Liver (tissue), 8 donors: ENCODE measurements at regions not wholly inside any gene's neighbourhood (a gene's known extent, or its start where the extent isn't known, plus 50 kb on each side); places are given as distances from the start of the nearest gene placed in this dataset.

Source experiments
- DNase-seq: peaks from one replicate; pipeline ENCODE4 v3.0.0-alpha.2; 2017; ENCODE audit warnings: low spot score
- H3K27ac ChIP-seq, 2 donors: one replicate each; pipeline ENCODE4 v1.7.0; 2013; ENCODE audit warnings: inconsistent platforms in 2 of 2, low read length in 2 of 2, control low read depth in 1 of 2, low read depth in 1 of 2, mild to moderate bottlenecking in 1 of 2
- H3K27me3 ChIP-seq, 4 donors: one replicate each; pipeline versions ENCODE4 v1.6.1 to v1.7.0; 2013; ENCODE audit warnings: low read length in 3 of 4, inconsistent platforms in 1 of 4, mild to moderate bottlenecking in 1 of 4, moderate library complexity in 1 of 4; ENCODE audit not compliant: control insufficient read depth in 4 of 4, insufficient read depth in 4 of 4
- H3K36me3 ChIP-seq, 4 donors: one replicate each; pipeline versions ENCODE4 v1.6.1 to v1.7.0; 2013; ENCODE audit warnings: low read length in 3 of 4, mild to moderate bottlenecking in 3 of 4, low read depth in 1 of 4, moderate library complexity in 1 of 4; ENCODE audit not compliant: control insufficient read depth in 4 of 4, insufficient read depth in 3 of 4
- H3K4me1 ChIP-seq, 4 donors: one replicate each; pipeline versions ENCODE4 v1.6.1 to v1.7.0; 2013; ENCODE audit warnings: low read length in 3 of 4, mild to moderate bottlenecking in 3 of 4, moderate library complexity in 1 of 4; ENCODE audit not compliant: control insufficient read depth in 4 of 4, insufficient read depth in 4 of 4
- H3K4me3 ChIP-seq, 3 donors: one replicate each; pipeline versions ENCODE4 v1.6.1 to v1.7.0; 2013; ENCODE audit warnings: low read length in 3 of 3, control low read depth in 1 of 3, low read depth in 1 of 3, mild to moderate bottlenecking in 1 of 3
- H3K9ac ChIP-seq, 2 donors: one replicate each; pipeline ENCODE4 v1.7.0; 2013; ENCODE audit warnings: low read length in 2 of 2, mild to moderate bottlenecking in 2 of 2, moderate library complexity in 2 of 2, control low read depth in 1 of 2, low read depth in 1 of 2
- H3K9me3 ChIP-seq, 4 donors: one replicate each; pipeline versions ENCODE4 v1.6.1 to v1.7.0; 2013; ENCODE audit warnings: low read length in 3 of 4; ENCODE audit not compliant: control insufficient read depth in 4 of 4
- ATF3 ChIP-seq: IDR thresholded peaks from 2 replicates; pipeline ENCODE4 v1.6.1; 2016; ENCODE audit warnings: antibody characterized with exemption
- EGR1 ChIP-seq, 2 donors: IDR thresholded peaks; 2 replicates each; pipeline ENCODE4 v1.6.1; 2016 to 2018; ENCODE audit warnings: antibody characterized with exemption in 2 of 2, low read depth in 2 of 2
- FOXA1 ChIP-seq: IDR thresholded peaks from 2 replicates; pipeline ENCODE4 v1.6.1; 2016; ENCODE audit warnings: antibody characterized with exemption
- FOXA2 ChIP-seq: IDR thresholded peaks from 2 replicates; pipeline ENCODE4 v1.6.1; 2016; ENCODE audit warnings: antibody characterized with exemption
- GABPA ChIP-seq, 2 donors: IDR thresholded peaks in 1 of 2; conservative IDR thresholded peaks in 1 of 2; 2 replicates each; pipeline ENCODE4 v1.6.1; 2016; ENCODE audit warnings: antibody characterized with exemption in 2 of 2, mild to moderate bottlenecking in 1 of 2, moderate library complexity in 1 of 2
- HNF4A ChIP-seq, 2 donors: conservative IDR thresholded peaks; 2 replicates each; pipeline ENCODE4 v1.6.1; 2016; ENCODE audit warnings: antibody characterized with exemption in 2 of 2, mild to moderate bottlenecking in 2 of 2
- HNF4G ChIP-seq: IDR thresholded peaks from 2 replicates; pipeline ENCODE4 v1.6.1; 2016; ENCODE audit warnings: antibody characterized with exemption
- JUND ChIP-seq, 2 donors: IDR thresholded peaks; 2 replicates each; pipeline ENCODE4 v1.6.1; 2016; ENCODE audit warnings: antibody characterized with exemption in 2 of 2
- MAX ChIP-seq: IDR thresholded peaks from 2 replicates; pipeline ENCODE4 v1.6.1; 2016; ENCODE audit warnings: antibody characterized with exemption
- NR2F2 ChIP-seq: IDR thresholded peaks from 2 replicates; pipeline ENCODE4 v1.6.1; 2016; ENCODE audit warnings: antibody characterized with exemption
- RAD21 ChIP-seq, 2 donors: IDR thresholded peaks; 2 replicates each; pipeline ENCODE4 v1.6.1; 2016; ENCODE audit warnings: antibody characterized with exemption in 2 of 2, mild to moderate bottlenecking in 2 of 2
- RXRA ChIP-seq, 2 donors: IDR thresholded peaks; 2 replicates each; pipeline ENCODE4 v1.6.1; 2017 to 2018; ENCODE audit warnings: antibody characterized with exemption in 2 of 2, mild to moderate bottlenecking in 1 of 2
- SP1 ChIP-seq: IDR thresholded peaks from 2 replicates; pipeline ENCODE4 v1.6.1; 2018; ENCODE audit warnings: antibody characterized with exemption, mild to moderate bottlenecking
- TAF1 ChIP-seq: conservative IDR thresholded peaks from 2 replicates; pipeline ENCODE4 v1.6.1; 2016; ENCODE audit warnings: antibody characterized with exemption, mild to moderate bottlenecking
- YY1 ChIP-seq: IDR thresholded peaks from 2 replicates; pipeline ENCODE4 v1.6.1; 2016; ENCODE audit warnings: antibody characterized with exemption, mild to moderate bottlenecking
- ZBTB33 ChIP-seq: IDR thresholded peaks from 2 replicates; pipeline ENCODE4 v1.6.1; 2016; ENCODE audit warnings: antibody characterized with exemption
- WGBS: extraction: QIAGEN DNeasy Blood & Tissue Kit; methylation state at CpG from one replicate; pipeline ENCODE4 v1.1.7; 2013; 5-methylcytosine and 5-hydroxymethylcytosine counted together
- TF ChIP-seq, protein P1 (sequence below): IDR thresholded peaks from 2 replicates; pipeline ENCODE4 v1.6.1; 2016; ENCODE audit warnings: antibody characterized with exemption, mild to moderate bottlenecking
- TF ChIP-seq, protein P2 (sequence below): fragments of 150-350 bp; IDR thresholded peaks from 2 replicates; pipeline ENCODE4 v1.5.1; 2017; ENCODE audit warnings: improper control_type of control experiment, low read depth, low read length; ENCODE audit not compliant: missing input control
- donor health status: healthy.
- donor health status: healthy.
- donor health status: healthy.
- donor health status: healthy.
- donor health status: healthy.

- no peaks in the 10 kb centered on the region for H3K4me1 ChIP-seq
- 10% methylated on average over 1 of the region's 1 CpG for WGBS
Measured at GRCh38 chr7:124681946-124682345, 83.6 kb downstream of the GPR37 start.

GRCh38 chr7:124680304-124680703 is 85.3 kb downstream of the GPR37 start:
- Histone ChIP-seq H3K36me3 (no peaks in the 10 kb centered on the region), H3K9ac (no peak overlapping the region)

More at GRCh38 chr7:124681946-124682345, 83.6 kb downstream of the GPR37 start:
- no peak overlapping the region for H3K27ac ChIP-seq
- no peak overlapping the region for H3K9ac ChIP-seq
- H3K27me3 ChIP-seq = no peaks in the 10 kb centered on the region
- H3K4me3 ChIP-seq = no peak overlapping the region
- TF ChIP-seq NR2F2 (no peak), HNF4G (no peak), SP1 (no peak), YY1 (no peak), FOXA1 (no peak), RAD21 (IDR thresholded peaks at IDR 0.05) (no peak), EGR1 (IDR thresholded peaks at IDR 0.05; ENCODE audit: low read depth in 2 of 2) (no peak), FOXA2 (no peak), MAX (no peak), HNF4A (conservative IDR thresholded peaks at IDR 0.05) (no peak), TAF1 (no peak)
- TF ChIP-seq, protein P1, sequence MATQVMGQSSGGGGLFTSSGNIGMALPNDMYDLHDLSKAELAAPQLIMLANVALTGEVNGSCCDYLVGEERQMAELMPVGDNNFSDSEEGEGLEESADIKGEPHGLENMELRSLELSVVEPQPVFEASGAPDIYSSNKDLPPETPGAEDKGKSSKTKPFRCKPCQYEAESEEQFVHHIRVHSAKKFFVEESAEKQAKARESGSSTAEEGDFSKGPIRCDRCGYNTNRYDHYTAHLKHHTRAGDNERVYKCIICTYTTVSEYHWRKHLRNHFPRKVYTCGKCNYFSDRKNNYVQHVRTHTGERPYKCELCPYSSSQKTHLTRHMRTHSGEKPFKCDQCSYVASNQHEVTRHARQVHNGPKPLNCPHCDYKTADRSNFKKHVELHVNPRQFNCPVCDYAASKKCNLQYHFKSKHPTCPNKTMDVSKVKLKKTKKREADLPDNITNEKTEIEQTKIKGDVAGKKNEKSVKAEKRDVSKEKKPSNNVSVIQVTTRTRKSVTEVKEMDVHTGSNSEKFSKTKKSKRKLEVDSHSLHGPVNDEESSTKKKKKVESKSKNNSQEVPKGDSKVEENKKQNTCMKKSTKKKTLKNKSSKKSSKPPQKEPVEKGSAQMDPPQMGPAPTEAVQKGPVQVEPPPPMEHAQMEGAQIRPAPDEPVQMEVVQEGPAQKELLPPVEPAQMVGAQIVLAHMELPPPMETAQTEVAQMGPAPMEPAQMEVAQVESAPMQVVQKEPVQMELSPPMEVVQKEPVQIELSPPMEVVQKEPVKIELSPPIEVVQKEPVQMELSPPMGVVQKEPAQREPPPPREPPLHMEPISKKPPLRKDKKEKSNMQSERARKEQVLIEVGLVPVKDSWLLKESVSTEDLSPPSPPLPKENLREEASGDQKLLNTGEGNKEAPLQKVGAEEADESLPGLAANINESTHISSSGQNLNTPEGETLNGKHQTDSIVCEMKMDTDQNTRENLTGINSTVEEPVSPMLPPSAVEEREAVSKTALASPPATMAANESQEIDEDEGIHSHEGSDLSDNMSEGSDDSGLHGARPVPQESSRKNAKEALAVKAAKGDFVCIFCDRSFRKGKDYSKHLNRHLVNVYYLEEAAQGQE = no peak
- TF ChIP-seq, protein P2, sequence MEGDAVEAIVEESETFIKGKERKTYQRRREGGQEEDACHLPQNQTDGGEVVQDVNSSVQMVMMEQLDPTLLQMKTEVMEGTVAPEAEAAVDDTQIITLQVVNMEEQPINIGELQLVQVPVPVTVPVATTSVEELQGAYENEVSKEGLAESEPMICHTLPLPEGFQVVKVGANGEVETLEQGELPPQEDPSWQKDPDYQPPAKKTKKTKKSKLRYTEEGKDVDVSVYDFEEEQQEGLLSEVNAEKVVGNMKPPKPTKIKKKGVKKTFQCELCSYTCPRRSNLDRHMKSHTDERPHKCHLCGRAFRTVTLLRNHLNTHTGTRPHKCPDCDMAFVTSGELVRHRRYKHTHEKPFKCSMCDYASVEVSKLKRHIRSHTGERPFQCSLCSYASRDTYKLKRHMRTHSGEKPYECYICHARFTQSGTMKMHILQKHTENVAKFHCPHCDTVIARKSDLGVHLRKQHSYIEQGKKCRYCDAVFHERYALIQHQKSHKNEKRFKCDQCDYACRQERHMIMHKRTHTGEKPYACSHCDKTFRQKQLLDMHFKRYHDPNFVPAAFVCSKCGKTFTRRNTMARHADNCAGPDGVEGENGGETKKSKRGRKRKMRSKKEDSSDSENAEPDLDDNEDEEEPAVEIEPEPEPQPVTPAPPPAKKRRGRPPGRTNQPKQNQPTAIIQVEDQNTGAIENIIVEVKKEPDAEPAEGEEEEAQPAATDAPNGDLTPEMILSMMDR = no peak
- no peak for DNase-seq
- H3K36me3 ChIP-seq = no peaks in the 10 kb centered on the region
- no peaks in the 10 kb centered on the region for H3K9me3 ChIP-seq

More at GRCh38 chr7:124680304-124680703, 85.3 kb downstream of the GPR37 start:
- H3K27ac ChIP-seq = no peak overlapping the region
- H3K9me3 ChIP-seq = no peaks in the 10 kb centered on the region
- H3K4me1 ChIP-seq = no peaks in the 10 kb centered on the region
- no peak overlapping the region for H3K4me3 ChIP-seq
- TF ChIP-seq ATF3 = no peak
- TF ChIP-seq GABPA (IDR thresholded peaks at IDR 0.05 in 1 of 2, conservative IDR thresholded peaks at IDR 0.05 in 1 of 2) = no peak
- no peak for TF ChIP-seq ZBTB33
- TF ChIP-seq, protein P1 = no peak
- TF ChIP-seq HNF4A (conservative IDR thresholded peaks at IDR 0.05) = no peak
- TF ChIP-seq FOXA2 = no peak
- no peak for TF ChIP-seq JUND (IDR thresholded peaks at IDR 0.05)
- no peak for TF ChIP-seq RXRA (IDR thresholded peaks at IDR 0.05)
- TF ChIP-seq RAD21 (IDR thresholded peaks at IDR 0.05) = no peak
- 86% methylated on average over 6 of the region's 6 CpGs for WGBS
- H3K27me3 ChIP-seq = no peaks in the 10 kb centered on the region
- no peak for DNase-seq
